ENCODE measurements at regions not wholly inside any gene's neighbourhood (a gene's known extent, or its start where the extent isn't known, plus 50 kb on each side); places are given as distances from the start of the nearest gene placed in this dataset.

GRCh38 chr3:157581371-157581770, 78.2 kb upstream of the VEPH1 start:
- Histone ChIP-seq H3K14ac (ENCODE audit: insufficient read length) (no peak overlapping the region), H3K9ac (replicated peaks in 1 of 4; ENCODE audit: extremely low read depth in 1 of 4, low read depth in 3 of 4, low read length in 3 of 4) (no peak overlapping the region), H3K4ac (replicated peaks; ENCODE audit: insufficient read length, low read depth, low read length) (no peak overlapping the region), H4K91ac (replicated peaks; ENCODE audit: insufficient read length, low read length) (no peak overlapping the region), H3K23me2 (ENCODE audit: low read depth, low read length) (no peaks in the 10 kb centered on the region), H3K4me1 (replicated peaks in 1 of 4; ENCODE audit: control insufficient read depth in 3 of 4, insufficient read depth in 4 of 4, low read length in 3 of 4) (no peaks in the 10 kb centered on the region), H3K4me2 (ENCODE audit: insufficient read depth in 1 of 2, low read depth in 2 of 2, low read length in 2 of 2) (no peak overlapping the region), H3K27ac (ENCODE audit: low read depth, low read length) (no peak overlapping the region), H2BK15ac (ENCODE audit: low read length) (no peak overlapping the region), H4K20me1 (replicated peaks in 1 of 2; ENCODE audit: control insufficient read depth in 1 of 2, insufficient read depth in 2 of 2, low read length in 2 of 2) (no peaks in the 10 kb centered on the region), H3K79me2 (ENCODE audit: control insufficient read depth in 1 of 2, insufficient read depth in 2 of 2, low read length in 2 of 2) (no peaks in the 10 kb centered on the region), H2BK12ac (ENCODE audit: low read depth, low read length) (no peak overlapping the region), H3K23ac (ENCODE audit: insufficient read length) (no peak overlapping the region), H3K18ac (ENCODE audit: extremely low read depth, low read length) (no peak overlapping the region), H2BK20ac (ENCODE audit: low read length) (no peak overlapping the region), H3K56ac (replicated peaks; ENCODE audit: insufficient read length, low read depth, low read length) (no peak overlapping the region), H3K36me3 (ENCODE audit: control insufficient read depth in 2 of 4, insufficient read depth in 4 of 4, low read length in 3 of 4) (no peaks in the 10 kb centered on the region), H2AFZ (ENCODE audit: low read length) (no peak overlapping the region), H2BK120ac (replicated peaks; ENCODE audit: low read depth, low read length) (no peak overlapping the region), H3K27me3 (replicated peaks in 1 of 4; ENCODE audit: control insufficient read depth in 3 of 4, extremely low read depth in 1 of 4, insufficient read depth in 3 of 4, low read length in 3 of 4) (no peaks in the 10 kb centered on the region), H3K79me1 (ENCODE audit: low read depth, low read length) (no peaks in the 10 kb centered on the region), H2AK5ac (ENCODE audit: low read depth, low read length) (no peak overlapping the region), H2BK5ac (ENCODE audit: low read depth, low read length) (no peak overlapping the region), H3K9me3 (ENCODE audit: insufficient read depth in 2 of 2, low read depth in 1 of 2, low read length in 1 of 2) (no peaks in the 10 kb centered on the region), H4K5ac (ENCODE audit: insufficient read length, low read depth, low read length) (no peak overlapping the region), H3K4me3 (ENCODE audit: extremely low read depth in 1 of 4, insufficient read depth in 2 of 4, low read depth in 3 of 4, low read length in 4 of 4) (no peak overlapping the region), H4K8ac (ENCODE audit: extremely low read depth, insufficient read depth, low read length) (no peak overlapping the region)
- no peak for FAIRE-seq
- no peak for DNase-seq (ENCODE audit: low read depth in 1 of 2, low spot score in 2 of 2)
- TF ChIP-seq NRF1 (IDR thresholded peaks at IDR 0.05; ENCODE audit: low read depth, low read length) (no peak), RNF2 (IDR thresholded peaks at IDR 0.05; ENCODE audit: borderline replicate concordance, low read depth, low read length, missing control alignments, poor library complexity, severe bottlenecking) (no peak), KDM5A (IDR thresholded peaks at IDR 0.05; ENCODE audit: low read length) (no peak), SIRT6 (IDR thresholded peaks at IDR 0.05; ENCODE audit: low read length) (no peak), TBP (IDR thresholded peaks at IDR 0.05; ENCODE audit: low read depth, low read length) (no peak), BRCA1 (IDR thresholded peaks at IDR 0.05; ENCODE audit: low read depth, low read length) (no peak), MAFK (IDR thresholded peaks at IDR 0.05; ENCODE audit: low read depth, low read length) (no peak), KDM1A (IDR thresholded peaks at IDR 0.05; ENCODE audit: borderline replicate concordance, low read length) (no peak), CREB1 (IDR thresholded peaks at IDR 0.05) (no peak), HDAC6 (IDR thresholded peaks at IDR 0.05; ENCODE audit: low read depth, low read length) (no peak), CTBP2 (IDR thresholded peaks at IDR 0.05; ENCODE audit: borderline replicate concordance, insufficient read depth, insufficient read length, low read length) (no peak), ZNF274 (IDR thresholded peaks at IDR 0.05; ENCODE audit: borderline replicate concordance, extremely low read depth, low read length) (no peak)
- ChIA-PET POLR2A (ENCODE audit: partially characterized antibody) (no interaction called here), CTCF (ENCODE audit: partially characterized antibody) (interaction anchor here (1.9 to 2.4 kb wide), 2 partner anchors 9 to 26 kb away, joined by 7 to 12 read pairs; no protein-coding TSS in a partner anchor)
- 90% methylated on average over 5 of the region's 5 CpGs; no CpG with 5 or more reads in 1 of the 2 experiments for WGBS, 2 experiments (ENCODE audit: extremely low coverage in 1 of 2, insufficient coverage in 1 of 2, insufficient read length in 1 of 2, insufficient replicate concordance in 2 of 2, low coverage in 1 of 2, low lambda C conversion rate in 2 of 2, missing lambda C conversion rate in 1 of 2)
